ENCODE measurements at regions not wholly inside any gene's neighbourhood (a gene's known extent, or its start where the extent isn't known, plus 50 kb on each side); places are given as distances from the start of the nearest gene placed in this dataset.

GRCh38 chr5:107263387-107264018 lies 407.2 kb downstream of the EFNA5 start:
- DNase-seq, result no peak

GRCh38 chr5:107257885-107258520 lies 412.7 kb downstream of the EFNA5 start:
- no peak for DNase-seq

DNA sequence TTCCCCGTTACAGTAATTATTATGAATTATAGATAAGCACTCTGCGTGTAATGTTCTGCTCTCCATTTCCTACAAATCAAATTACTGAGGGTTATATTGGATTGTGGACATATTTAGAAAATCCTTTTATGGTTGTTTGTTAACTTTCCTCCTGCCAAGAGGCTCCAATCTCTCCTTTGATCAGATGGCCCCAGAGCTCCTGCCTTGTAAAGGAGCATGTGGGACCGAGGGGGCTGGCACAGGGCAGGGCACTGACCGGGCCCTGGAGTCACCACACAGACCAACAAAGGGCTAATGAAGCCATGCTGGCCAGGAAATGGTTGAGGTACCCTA lies 415.9 kb downstream of the EFNA5 start:
- no peak for DNase-seq

GRCh38 chr5:107254214-107254901 lies 416.4 kb downstream of the EFNA5 start:
- DNase-seq, result no peak

DNA sequence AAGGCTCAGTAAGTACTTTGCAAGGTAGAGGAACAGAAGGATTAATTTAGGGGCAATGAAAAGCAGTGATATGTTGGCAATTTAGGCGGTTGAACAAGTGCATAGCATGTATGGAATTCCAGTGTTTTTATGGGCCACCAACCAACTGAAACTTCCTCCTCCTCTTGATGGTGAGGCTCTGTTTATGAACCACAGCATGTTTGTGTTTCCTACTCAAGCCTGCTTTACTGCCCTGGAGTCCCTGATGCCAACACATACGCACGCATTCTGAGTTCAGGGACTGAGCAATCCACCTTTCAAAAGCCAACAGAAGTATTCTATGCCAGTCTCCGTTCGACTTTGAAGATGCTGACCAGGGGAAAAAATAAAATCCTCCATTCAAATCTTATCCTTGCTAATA lies 417.5 kb downstream of the EFNA5 start:
- DNase-seq, result no peak

GRCh38 chr5:107251151-107251550 lies 419.6 kb downstream of the EFNA5 start:
- DNase-seq, result no peak

GRCh38 chr5:107248066-107248695 lies 422.6 kb downstream of the EFNA5 start:
- peak; percentile 35 for DNase-seq

GRCh38 chr5:107247427-107247826 lies 423.3 kb downstream of the EFNA5 start:
- DNase-seq, result no peak

- DNase-seq, result no peak
Measured at GRCh38 chr5:107243220-107243579, 427.5 kb downstream of the EFNA5 start.

DNA sequence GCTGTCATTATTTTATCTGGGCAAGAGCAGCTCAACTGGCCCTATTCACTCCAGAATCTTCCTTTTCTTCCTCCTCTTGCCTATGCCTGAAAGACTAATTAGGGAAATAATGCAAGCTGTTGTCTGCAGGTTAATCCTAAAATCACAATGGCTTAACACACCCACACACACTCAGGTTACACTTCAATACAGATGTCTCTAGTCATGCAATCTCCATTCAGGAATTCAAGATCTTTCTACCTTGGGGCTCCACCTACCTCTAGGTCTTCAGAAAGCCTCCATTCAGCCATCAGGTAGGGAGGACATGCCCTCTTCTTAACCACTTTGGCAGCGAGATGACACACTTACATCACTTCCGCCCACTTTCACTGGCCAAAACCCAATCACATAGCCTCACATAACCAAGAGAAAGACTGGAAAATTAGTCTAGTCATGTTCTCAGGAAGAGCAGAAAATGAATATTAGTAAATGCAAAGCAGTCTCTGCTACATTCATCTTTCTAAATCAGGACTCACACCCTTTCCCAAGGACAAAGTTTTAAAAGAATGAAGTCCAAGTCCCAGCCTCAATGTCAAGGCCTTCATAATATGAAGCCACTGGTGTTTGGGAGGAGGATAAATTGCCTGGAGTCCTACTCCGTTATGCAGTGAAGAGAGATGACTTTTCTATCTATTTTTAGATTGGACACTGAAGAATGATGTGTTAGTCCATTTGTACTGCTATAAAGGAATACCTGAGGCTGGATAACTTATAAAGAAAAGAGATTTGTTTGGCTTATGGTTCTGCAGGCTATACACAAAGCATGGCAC lies 428.1 kb downstream of the EFNA5 start:
- DNase-seq, result no peak

DNA sequence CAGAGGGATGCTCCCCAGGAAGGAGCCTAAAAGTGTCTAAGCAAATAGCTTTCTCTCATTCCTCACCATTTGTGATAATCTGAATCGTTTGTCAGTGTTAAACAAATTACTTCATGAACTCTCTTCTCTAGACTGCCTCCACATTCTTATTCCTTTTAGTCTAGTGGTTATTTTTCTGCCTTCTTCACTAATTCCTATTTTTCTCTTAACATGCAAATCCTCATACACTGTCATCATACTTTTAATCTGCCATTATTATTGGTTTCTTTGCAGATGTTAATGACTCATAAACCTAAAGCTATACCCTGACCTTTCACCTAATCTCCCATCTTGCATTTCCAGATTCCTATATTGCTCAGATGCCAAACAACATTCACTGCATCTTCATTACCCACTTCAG lies 428.9 kb downstream of the EFNA5 start:
- DNase-seq, result no peak

GRCh38 chr5:107235167-107235566 lies 435.6 kb downstream of the EFNA5 start:
- DNase-seq, result no peak

GRCh38 chr5:107232788-107233187 lies 437.9 kb downstream of the EFNA5 start:
- DNase-seq, result no peak

DNA sequence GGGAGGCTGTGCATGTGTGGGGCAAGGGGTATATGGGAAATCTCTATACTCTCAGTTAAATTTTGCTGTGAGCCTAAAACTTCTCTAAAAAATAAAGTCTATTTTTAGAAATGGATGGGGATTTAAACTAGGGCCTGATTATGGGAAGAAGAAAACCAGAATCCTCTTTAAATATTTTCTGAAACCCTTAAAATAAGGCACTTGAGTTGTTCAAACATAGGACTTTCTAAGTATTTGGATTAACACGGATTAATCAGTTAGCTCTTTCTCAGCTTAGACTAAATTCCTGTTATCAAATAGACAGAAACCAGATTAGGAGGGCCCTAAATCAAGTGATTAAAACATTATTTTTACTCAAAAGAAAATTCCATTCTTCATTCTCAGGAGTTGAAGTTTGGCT lies 438.4 kb downstream of the EFNA5 start:
- DNase-seq, result no peak

DNA sequence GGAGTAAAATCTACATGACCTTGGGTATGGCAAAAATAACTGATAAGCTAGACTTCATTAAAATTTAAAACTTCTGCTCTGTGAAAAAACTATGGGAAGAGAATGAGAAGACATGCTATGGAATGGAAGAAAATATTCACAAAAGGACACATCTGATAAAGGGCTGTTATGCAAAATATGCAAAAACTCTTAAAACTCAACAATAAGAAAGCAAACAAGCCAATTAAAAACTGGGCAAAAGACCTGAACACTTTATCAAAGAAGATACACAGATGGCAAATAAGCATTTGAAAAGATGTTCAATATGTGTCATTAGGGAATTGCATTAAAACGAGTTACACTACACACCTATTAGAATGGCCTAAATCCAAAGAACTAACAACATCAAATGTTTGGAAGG lies 439.5 kb downstream of the EFNA5 start:
- no peak for DNase-seq

DNA sequence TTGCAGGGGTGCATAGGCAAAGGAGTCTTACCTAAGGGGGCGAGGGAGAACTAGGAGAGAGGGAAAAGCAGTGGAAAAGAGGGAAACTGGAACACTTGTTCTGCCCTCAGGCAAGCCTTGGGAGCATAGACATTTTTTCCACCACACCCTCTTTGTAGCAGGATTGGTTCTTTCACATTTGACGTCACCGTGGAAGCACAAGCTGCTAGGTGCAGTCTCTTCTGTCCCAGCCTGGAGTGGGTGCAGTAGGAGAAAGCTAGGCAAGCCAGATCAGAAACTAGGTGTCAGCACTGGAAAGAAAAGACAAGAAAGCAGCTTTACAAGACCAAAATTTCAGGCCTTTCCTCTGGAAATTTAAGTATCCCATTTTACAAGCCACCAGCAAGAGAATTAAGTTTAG lies 440.4 kb downstream of the EFNA5 start:
- DNase-seq, result no peak

- DNase-seq, result no peak
Measured at GRCh38 chr5:107228226-107228625, 442.5 kb downstream of the EFNA5 start.

DNA sequence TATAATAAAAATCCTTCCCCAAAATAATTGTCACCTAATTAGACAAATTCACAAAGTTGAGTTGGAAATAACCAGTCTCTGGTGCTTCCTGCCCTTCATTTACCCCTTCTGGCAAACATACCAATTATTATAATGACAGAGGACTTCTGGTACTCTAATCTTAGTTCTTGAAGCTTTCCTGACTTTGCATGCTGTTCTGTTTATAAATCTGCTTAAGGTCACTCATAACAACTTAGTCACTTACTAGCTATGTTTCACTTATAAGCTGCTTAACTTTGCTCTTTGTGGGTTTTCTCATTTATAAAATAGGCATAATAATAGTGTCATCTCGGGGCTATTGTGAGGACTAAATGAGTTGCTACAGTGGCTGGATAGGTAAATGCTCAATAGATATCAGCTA lies 446.5 kb downstream of the EFNA5 start:
- DNase-seq, result no peak

GRCh38 chr5:107223066-107223465 lies 447.7 kb downstream of the EFNA5 start:
- DNase-seq, result no peak

- no peak for DNase-seq
Measured at GRCh38 chr5:107219993-107220392, 450.7 kb downstream of the EFNA5 start.

DNA sequence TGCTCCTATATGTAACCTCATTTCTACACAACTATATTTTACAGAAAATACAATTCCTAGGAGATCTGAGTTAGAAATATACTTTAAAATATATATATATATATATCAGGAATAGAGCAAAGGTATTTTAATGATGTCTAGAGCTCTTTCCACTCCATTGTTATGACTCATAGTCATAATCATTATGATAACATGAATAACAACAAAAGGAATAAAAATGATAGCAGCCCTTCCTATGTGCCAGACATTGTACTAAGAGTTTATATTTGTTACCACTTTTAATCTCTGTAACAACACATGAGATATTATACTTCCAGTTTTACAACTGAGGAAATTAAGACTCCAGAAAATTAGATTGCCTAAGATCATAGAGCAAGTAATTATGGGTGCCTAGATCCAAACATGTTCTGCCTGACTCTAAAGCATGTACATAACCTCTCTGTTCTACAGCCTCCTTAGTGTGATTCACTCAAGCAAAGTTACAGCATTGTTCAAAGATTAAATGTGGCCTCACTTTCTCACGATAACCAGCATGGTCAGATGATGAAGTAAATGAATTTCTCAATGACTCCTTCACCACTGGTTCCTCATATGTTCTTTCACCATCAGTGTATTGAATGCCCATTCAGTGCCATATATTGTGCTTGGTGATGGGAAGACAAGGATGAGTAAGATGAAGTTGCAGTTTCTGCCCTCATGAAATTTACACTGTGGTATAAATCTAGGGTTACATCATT lies 452.1 kb downstream of the EFNA5 start:
- no peak for DNase-seq

DNA sequence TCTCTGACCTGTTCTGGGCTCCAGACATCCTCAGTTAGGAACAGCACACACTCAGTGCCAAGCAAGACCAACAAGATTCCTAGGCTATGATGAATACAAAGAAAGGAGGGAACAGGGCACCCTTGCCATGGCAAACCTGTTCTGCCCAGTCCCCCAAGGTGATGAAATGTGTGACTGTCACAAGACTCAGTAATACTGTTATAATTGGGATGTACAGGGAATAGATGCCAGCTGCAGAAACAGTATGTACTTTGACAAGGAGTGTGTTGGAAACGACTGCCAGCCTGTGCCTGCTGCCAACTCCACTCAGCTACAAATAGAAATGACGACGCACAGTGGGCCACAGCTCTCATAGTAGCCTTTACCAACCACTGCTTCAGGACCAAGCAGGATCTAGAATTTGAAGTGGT lies 453.0 kb downstream of the EFNA5 start:
- DNase-seq, result no peak

DNA sequence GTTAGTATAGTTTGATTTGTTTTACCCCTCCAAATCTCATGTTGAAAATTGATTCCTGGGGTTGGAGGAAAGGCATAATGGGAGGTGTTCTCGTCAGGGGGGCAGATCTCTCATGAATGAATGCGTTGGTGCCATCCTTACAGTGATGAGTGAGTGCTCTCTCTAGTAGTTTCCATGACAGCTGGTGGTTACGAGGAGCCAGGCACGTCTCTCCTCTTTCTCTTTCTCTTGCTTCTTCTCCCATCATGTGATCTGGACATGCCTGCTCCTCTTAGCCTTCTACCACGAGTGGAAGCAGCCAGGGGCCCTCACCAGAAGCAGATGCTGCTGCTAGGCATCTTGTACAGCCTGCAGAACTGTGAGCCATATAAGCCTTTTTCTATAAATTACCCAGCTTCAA lies 454.1 kb downstream of the EFNA5 start:
- no peak for DNase-seq

Data from activated CD4-positive, CD25-positive, alpha-beta regulatory T cell treated with anti-CD3 and anti-CD28 coated beads, Interleukin-2, amount 50 U/mL, for 72 hours (primary cell).